Hepatocyte (in vitro differentiated cells): ENCODE measurements at regions not wholly inside any gene's neighbourhood (a gene's known extent, or its start where the extent isn't known, plus 50 kb on each side); places are given as distances from the start of the nearest gene placed in this dataset.

ENCODE experiments used
- DNase-seq: peaks from one replicate; pipeline ENCODE4 v3.0.0-alpha.2; 2016; ENCODE audit warnings: low spot score
- H2AFZ ChIP-seq: fragments of 200-600 bp; sonication (generic); 2 replicates; pipeline ENCODE4 v1.6.0; 2016; ENCODE audit warnings: antibody characterized with exemption, mild to moderate bottlenecking
- H3K27ac ChIP-seq: fragments of 200-600 bp; sonication (generic); 2 replicates; pipeline ENCODE4 v1.5.1; 2016; ENCODE audit warnings: mild to moderate bottlenecking
- H3K27me3 ChIP-seq: fragments of 200-600 bp; sonication (generic); 2 replicates; pipeline ENCODE4 v1.6.1; 2016
- H3K36me3 ChIP-seq: fragments of 200-600 bp; sonication (generic); replicated peaks from 2 replicates; pipeline ENCODE4 v1.5.1; 2016; ENCODE audit warnings: low read depth; ENCODE audit not compliant: insufficient read depth
- H3K4me1 ChIP-seq: fragments of 200-600 bp; sonication (generic); 2 replicates; pipeline ENCODE4 v1.5.1; 2016; ENCODE audit warnings: mild to moderate bottlenecking, moderate library complexity; ENCODE audit not compliant: insufficient read depth
- H3K4me2 ChIP-seq: fragments of 200-600 bp; sonication (generic); 2 replicates; pipeline ENCODE4 v1.6.0; 2016
- H3K4me3 ChIP-seq: fragments of 200-600 bp; sonication (generic); 2 replicates; pipeline ENCODE4 v1.5.1; 2016; ENCODE audit warnings: mild to moderate bottlenecking
- H3K79me2 ChIP-seq: fragments of 200-600 bp; sonication (generic); 2 replicates; pipeline ENCODE4 v1.6.0; 2017; ENCODE audit warnings: mild to moderate bottlenecking
- H3K9me2 ChIP-seq: fragments of 200-600 bp; sonication (generic); replicated peaks from 2 replicates; pipeline ENCODE4 v1.6.0; 2017; ENCODE audit warnings: mild to moderate bottlenecking; ENCODE audit not compliant: insufficient read depth
- H3K9me3 ChIP-seq: fragments of 200-600 bp; sonication (generic); 2 replicates; pipeline ENCODE4 v1.5.1; 2016; ENCODE audit warnings: low read depth, mild to moderate bottlenecking
- H4K20me1 ChIP-seq: fragments of 200-600 bp; sonication (generic); 2 replicates; pipeline ENCODE4 v1.6.0; 2016; ENCODE audit warnings: mild to moderate bottlenecking; ENCODE audit not compliant: insufficient read depth, poor library complexity, severe bottlenecking
- EZH2 ChIP-seq: fragments of 200-600 bp; sonication (generic); IDR thresholded peaks from 2 replicates; pipeline ENCODE4 v1.6.1; 2016; ENCODE audit warnings: antibody characterized with exemption, mild to moderate bottlenecking, borderline replicate concordance
- EZH2phosphoT487 ChIP-seq: fragments of 200-600 bp; sonication (generic); IDR thresholded peaks from one replicate; pipeline ENCODE4 v1.6.1; 2018; ENCODE audit warnings: antibody characterized with exemption, mild to moderate bottlenecking, low read depth, moderate library complexity; ENCODE audit not compliant: unreplicated experiment, severe bottlenecking
- WGBS: methylation state at CpG from one replicate; pipeline ENCODE4 v1.1.6; 2016; ENCODE audit warnings: low lambda C conversion rate; ENCODE audit errors: missing lambda C conversion rate; 5-methylcytosine and 5-hydroxymethylcytosine counted together
- TF ChIP-seq, protein P1 (sequence below): fragments of 200-600 bp; sonication (generic); IDR thresholded peaks from 2 replicates; pipeline ENCODE4 v1.5.1; 2016; ENCODE audit warnings: antibody characterized with exemption, mild to moderate bottlenecking; ENCODE audit not compliant: poor library complexity

GRCh38 chr4:183838987-183839712 lies 66.0 kb upstream of the STOX2 start:
- DNase-seq = peak; percentile 39
- Histone ChIP-seq H3K27me3 (no peaks in the 10 kb centered on the region), H3K9me2 (no peaks in the 10 kb centered on the region), H3K27ac (no peak overlapping the region), H3K9me3 (no peaks in the 10 kb centered on the region), H3K4me1 (no peaks in the 10 kb centered on the region), H3K4me3 (no peak overlapping the region), H2AFZ (no peak overlapping the region), H3K4me2 (no peak overlapping the region), H3K36me3 (no peaks in the 10 kb centered on the region), H3K79me2 (no peaks in the 10 kb centered on the region), H4K20me1 (no peaks in the 10 kb centered on the region)
- 70% methylated on average over 16 of the region's 16 CpGs for WGBS
- TF ChIP-seq, protein P1, sequence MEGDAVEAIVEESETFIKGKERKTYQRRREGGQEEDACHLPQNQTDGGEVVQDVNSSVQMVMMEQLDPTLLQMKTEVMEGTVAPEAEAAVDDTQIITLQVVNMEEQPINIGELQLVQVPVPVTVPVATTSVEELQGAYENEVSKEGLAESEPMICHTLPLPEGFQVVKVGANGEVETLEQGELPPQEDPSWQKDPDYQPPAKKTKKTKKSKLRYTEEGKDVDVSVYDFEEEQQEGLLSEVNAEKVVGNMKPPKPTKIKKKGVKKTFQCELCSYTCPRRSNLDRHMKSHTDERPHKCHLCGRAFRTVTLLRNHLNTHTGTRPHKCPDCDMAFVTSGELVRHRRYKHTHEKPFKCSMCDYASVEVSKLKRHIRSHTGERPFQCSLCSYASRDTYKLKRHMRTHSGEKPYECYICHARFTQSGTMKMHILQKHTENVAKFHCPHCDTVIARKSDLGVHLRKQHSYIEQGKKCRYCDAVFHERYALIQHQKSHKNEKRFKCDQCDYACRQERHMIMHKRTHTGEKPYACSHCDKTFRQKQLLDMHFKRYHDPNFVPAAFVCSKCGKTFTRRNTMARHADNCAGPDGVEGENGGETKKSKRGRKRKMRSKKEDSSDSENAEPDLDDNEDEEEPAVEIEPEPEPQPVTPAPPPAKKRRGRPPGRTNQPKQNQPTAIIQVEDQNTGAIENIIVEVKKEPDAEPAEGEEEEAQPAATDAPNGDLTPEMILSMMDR = peak; percentile 59
- no peak for TF ChIP-seq EZH2
- no peak for TF ChIP-seq EZH2phosphoT487

DNA sequence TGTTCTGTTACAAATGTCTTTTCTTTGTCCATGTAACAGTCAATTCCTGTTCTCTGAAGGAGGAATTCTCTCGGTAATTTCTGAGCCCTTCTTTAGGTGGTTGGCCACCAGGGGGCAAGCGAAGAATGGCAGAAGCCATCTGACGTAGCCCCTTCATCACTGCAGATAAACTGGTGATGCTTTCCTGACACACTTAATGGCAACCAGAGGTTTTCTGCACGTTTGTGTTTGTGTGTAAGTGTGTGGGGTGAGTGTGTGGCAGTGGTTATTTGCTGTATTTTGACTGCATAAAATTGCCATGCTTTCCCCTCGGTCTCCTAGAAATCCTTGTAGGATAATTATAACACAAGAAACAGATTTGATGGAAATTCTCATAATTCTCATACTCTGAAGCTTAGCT lies 64.8 kb upstream of the STOX2 start:
- Histone ChIP-seq H3K79me2 (no peaks in the 10 kb centered on the region), H3K9me3 (no peaks in the 10 kb centered on the region), H3K27ac (no peak overlapping the region), H3K9me2 (no peaks in the 10 kb centered on the region), H3K27me3 (no peaks in the 10 kb centered on the region), H3K4me1 (no peaks in the 10 kb centered on the region), H3K4me3 (no peak overlapping the region), H2AFZ (no peak overlapping the region), H3K4me2 (no peak overlapping the region), H4K20me1 (no peaks in the 10 kb centered on the region), H3K36me3 (no peaks in the 10 kb centered on the region)
- TF ChIP-seq, protein P1 = peak; percentile 97
- TF ChIP-seq EZH2 (no peak), EZH2phosphoT487 (no peak)
- WGBS = 11% methylated on average over 5 of the region's 5 CpGs
- peak; percentile 92 for DNase-seq

- no peaks in the 10 kb centered on the region for H3K4me1 ChIP-seq
- no peak for DNase-seq
- WGBS = 85% methylated on average over 8 of the region's 8 CpGs
- no peaks in the 10 kb centered on the region for H3K36me3 ChIP-seq
- H2AFZ ChIP-seq = no peak overlapping the region
- H3K9me3 ChIP-seq = no peaks in the 10 kb centered on the region
- no peak for TF ChIP-seq EZH2phosphoT487
- TF ChIP-seq, protein P1 = no peak
- no peak for TF ChIP-seq EZH2
- H3K27ac ChIP-seq = no peak overlapping the region
- H3K27me3 ChIP-seq = no peaks in the 10 kb centered on the region
- H4K20me1 ChIP-seq = no peaks in the 10 kb centered on the region
- no peaks in the 10 kb centered on the region for H3K9me2 ChIP-seq
- H3K79me2 ChIP-seq = no peaks in the 10 kb centered on the region
- H3K4me2 ChIP-seq = no peak overlapping the region
- H3K4me3 ChIP-seq = no peak overlapping the region
Observed at GRCh38 chr4:183841001-183841400, 64.1 kb upstream of the STOX2 start.
